SK-N-SH (cell line): ENCODE measurements at regions not wholly inside any gene's neighbourhood (a gene's known extent, or its start where the extent isn't known, plus 50 kb on each side); places are given as distances from the start of the nearest gene placed in this dataset.

Source experiments
- ELF1 ChIP-seq: IDR thresholded peaks from 2 replicates; pipeline ENCODE4 v1.4.0; 2012
- RFX5 ChIP-seq: IDR thresholded peaks from 2 replicates; pipeline ENCODE4 v1.6.1; 2012; ENCODE audit warnings: mild to moderate bottlenecking, improper control_type of control experiment, low read length
- TF ChIP-seq, protein P1 (sequence below): fragments of 200-600 bp; sonication (generic); IDR thresholded peaks from 2 replicates; pipeline ENCODE4 v1.6.1; 2017; ENCODE audit warnings: antibody characterized with exemption, mild to moderate bottlenecking, moderate library complexity

DNA sequence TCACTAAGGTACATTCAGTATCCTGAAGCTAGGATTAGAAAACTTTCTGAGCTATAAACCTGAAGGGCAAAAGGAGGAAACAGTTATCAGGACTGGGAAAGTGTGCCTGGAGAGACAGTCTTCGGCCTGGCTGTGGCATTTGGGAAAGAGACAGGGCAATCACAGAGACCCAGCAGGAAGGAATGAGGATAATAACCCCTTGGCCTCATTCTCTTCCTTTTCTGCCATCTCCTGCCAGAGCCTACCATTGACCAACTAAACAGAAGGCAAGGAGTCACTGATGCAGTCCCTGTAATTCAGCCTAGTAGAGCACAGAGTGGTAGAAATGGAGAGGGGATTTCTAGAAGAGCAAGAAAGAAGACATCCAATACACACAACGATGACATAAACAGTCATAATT, 359.4 kb downstream of the HDGFL1 start:
- TF ChIP-seq ELF1 (no peak), RFX5 (no peak)
- TF ChIP-seq, protein P1, sequence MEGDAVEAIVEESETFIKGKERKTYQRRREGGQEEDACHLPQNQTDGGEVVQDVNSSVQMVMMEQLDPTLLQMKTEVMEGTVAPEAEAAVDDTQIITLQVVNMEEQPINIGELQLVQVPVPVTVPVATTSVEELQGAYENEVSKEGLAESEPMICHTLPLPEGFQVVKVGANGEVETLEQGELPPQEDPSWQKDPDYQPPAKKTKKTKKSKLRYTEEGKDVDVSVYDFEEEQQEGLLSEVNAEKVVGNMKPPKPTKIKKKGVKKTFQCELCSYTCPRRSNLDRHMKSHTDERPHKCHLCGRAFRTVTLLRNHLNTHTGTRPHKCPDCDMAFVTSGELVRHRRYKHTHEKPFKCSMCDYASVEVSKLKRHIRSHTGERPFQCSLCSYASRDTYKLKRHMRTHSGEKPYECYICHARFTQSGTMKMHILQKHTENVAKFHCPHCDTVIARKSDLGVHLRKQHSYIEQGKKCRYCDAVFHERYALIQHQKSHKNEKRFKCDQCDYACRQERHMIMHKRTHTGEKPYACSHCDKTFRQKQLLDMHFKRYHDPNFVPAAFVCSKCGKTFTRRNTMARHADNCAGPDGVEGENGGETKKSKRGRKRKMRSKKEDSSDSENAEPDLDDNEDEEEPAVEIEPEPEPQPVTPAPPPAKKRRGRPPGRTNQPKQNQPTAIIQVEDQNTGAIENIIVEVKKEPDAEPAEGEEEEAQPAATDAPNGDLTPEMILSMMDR = no peak
